DMS53 (cell line): ENCODE measurements at regions not wholly inside any gene's neighbourhood (a gene's known extent, or its start where the extent isn't known, plus 50 kb on each side); places are given as distances from the start of the nearest gene placed in this dataset.

ENCODE experiments used
- DNase-seq: peaks from one replicate; lab custom pipeline; 2025; lab: John Stamatoyannopoulos, UW

GRCh38 chr9:134487066-134487710 lies 154.4 kb upstream of the COL5A1 start:
- no peak for DNase-seq

- DNase-seq, result no peak
Observed at GRCh38 chr9:134488331-134489280, 153.0 kb upstream of the COL5A1 start.

- no peak for DNase-seq
Observed at GRCh38 chr9:134489621-134490408, 151.8 kb upstream of the COL5A1 start.

- DNase-seq, result no peak
Observed at GRCh38 chr9:134490446-134490845, 151.2 kb upstream of the COL5A1 start.

GRCh38 chr9:134491196-134491835 lies 150.3 kb upstream of the COL5A1 start:
- no peak for DNase-seq

DNA sequence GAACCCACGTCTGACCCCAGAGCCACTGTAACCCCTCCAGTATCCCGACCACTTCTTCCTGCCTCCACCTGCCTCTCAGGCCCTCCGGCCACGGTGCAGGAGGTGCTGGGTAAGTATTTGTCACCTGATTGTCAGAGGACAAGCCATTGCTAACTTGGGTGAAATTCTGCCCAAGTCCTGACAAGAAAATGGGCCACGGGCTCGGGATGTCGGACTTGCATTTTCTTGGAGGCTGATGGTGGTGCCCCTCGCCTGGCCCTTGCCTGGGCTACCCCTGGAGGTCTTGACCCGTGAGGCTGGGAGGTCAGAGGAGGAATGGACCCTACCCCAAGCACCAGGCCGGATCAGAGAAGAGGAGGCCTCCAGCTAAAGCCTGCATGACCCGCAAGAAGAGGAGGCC lies 149.7 kb upstream of the COL5A1 start:
- no peak for DNase-seq

DNA sequence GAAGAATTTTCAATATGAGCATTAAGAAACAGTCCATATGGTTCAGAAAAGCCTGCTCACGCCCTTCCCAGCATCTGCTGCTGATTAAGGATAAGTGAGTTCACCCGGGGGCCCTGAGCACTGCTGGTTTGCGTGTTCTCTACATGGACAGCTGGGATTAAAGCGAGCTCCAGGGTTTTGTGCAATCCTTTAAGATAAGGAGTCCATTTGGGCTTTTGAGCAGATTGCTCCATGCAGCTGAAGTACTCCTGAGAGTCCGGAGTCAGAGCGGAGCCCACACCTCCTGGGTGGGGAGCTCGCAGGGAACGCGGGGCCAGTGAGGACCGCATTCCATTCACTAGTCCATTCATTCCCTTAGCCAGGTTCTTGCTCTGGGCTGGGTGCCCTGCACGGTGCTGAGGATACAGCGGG lies 149.3 kb upstream of the COL5A1 start:
- DNase-seq, result no peak

GRCh38 chr9:134492721-134493460 lies 148.7 kb upstream of the COL5A1 start:
- no peak for DNase-seq

DNA sequence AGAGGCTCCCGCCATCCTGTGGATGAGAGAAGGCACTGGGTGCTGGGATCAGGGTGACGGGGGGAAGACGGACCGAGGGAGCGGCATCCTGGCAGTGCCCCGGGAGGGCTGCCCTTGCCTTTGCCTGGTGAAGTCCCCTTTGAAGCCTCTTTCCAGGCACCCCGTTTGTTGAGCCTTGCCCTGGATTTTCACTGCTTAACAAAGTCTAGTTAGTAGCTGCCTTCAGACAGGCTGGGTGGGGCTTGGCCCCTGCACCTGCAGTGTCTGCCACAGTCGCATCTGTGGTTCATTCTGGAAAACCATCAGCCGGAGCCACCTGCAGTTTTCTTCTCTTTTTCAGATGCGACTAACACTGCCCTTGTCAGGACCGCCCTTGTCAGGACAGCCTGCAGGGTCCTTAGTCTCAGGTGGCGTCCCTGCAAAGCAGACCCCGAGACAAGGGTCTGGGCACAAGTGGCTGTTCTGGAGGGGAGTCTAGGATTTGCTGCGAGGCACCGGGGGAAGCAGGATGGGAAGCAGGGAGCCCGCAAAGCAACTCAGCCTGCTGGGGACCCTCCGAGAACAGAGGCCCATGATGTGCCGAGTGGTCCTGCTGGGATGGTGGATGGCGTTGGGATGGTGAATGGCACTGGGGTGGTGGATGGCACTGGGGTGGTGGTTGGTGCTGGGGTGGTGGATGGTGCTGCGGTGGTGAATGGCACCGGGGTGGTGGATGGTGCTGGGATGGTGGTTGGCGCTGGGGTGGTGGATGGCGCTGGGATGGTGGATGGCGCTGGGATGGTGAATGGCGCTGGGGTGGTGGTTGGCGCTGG lies 147.9 kb upstream of the COL5A1 start:
- no peak for DNase-seq

DNA sequence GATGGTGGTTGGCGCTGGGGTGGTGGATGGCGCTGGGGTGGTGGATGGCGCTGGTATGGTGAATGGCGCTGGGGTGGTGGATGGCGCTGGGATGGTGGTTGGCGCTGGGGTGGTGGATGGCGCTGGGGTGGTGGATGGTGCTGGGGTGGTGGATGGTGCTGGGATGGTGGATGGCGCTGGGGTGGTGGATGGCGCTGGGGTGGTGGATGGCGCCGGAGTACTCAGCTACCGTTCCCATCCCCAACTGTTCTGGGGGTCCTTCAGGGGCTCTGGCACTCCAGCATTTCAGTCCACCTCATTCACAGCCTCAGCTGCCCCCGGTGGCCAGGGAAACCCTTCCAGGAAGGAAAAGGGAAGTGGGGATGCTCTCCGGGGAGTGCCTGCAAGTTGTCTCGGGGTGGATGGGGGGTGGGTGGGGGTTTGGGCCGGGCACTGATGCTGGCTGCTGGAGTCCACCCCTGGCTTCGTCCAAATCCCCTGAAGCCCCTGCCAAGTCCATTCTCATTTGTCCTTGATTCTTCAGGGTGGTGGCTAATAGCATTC lies 147.3 kb upstream of the COL5A1 start:
- no peak for DNase-seq

GRCh38 chr9:134494905-134495304 lies 146.7 kb upstream of the COL5A1 start:
- DNase-seq, result no peak

DNA sequence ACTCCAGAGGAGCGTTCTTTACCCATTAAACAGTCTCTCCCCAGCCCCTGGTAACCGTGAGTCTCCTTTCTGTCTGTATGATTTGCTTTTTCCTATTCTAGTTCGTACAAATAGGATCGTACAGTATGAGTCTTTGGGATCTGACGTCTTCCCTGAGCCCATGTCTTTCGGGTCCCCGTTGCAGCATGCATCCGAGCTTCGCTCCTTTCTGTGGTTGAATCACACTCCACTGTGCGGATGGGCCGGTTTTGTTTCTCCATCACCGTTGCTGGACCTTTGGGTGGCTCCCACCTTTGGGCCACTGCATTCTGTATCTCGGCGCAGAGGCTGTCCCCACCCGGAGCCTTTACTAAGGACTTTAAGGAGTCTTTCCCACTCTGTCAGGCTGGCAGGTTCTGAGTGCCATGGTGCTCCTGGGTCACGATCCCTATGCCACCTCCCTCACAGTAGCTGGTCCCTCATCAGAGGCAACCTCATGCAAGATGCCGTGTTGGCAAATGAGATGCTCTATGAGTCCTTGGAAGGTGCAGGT lies 145.7 kb upstream of the COL5A1 start:
- DNase-seq, result no peak

GRCh38 chr9:134496413-134497282 lies 145.0 kb upstream of the COL5A1 start:
- DNase-seq, result no peak

- DNase-seq, result no peak
Observed at GRCh38 chr9:134497283-134497860, 144.2 kb upstream of the COL5A1 start.

- DNase-seq, result no peak
Observed at GRCh38 chr9:134498814-134499166, 142.8 kb upstream of the COL5A1 start.

- no peak for DNase-seq
Observed at GRCh38 chr9:134500931-134501760, 140.5 kb upstream of the COL5A1 start.

- no peak for DNase-seq
Observed at GRCh38 chr9:134501761-134502265, 139.8 kb upstream of the COL5A1 start.
